KMS-11 (cell line): ENCODE measurements at regions not wholly inside any gene's neighbourhood (a gene's known extent, or its start where the extent isn't known, plus 50 kb on each side); places are given as distances from the start of the nearest gene placed in this dataset.

ENCODE experiments used
- H2AFZ ChIP-seq: fragments of 200-600 bp; sonication (generic); 2 replicates; pipeline ENCODE4 v1.6.1; 2016; ENCODE audit warnings: antibody characterized with exemption, mixed run types, low read depth
- H3K27ac ChIP-seq: fragments of 200-600 bp; sonication (generic); 2 replicates; pipeline ENCODE4 v1.6.1; 2016; ENCODE audit warnings: mild to moderate bottlenecking, mixed run types
- H3K27me3 ChIP-seq: fragments of 200-600 bp; sonication (generic); 2 replicates; pipeline ENCODE4 v1.6.1; 2017; ENCODE audit warnings: mild to moderate bottlenecking, low read depth, mixed run types, moderate library complexity; ENCODE audit not compliant: insufficient read depth
- H3K36me3 ChIP-seq: fragments of 200-600 bp; sonication (generic); 2 replicates; pipeline ENCODE4 v1.6.1; 2017; ENCODE audit warnings: mild to moderate bottlenecking, mixed run types; ENCODE audit not compliant: insufficient read depth
- H3K4me1 ChIP-seq: fragments of 200-600 bp; sonication (generic); 2 replicates; pipeline ENCODE4 v1.6.1; 2016; ENCODE audit warnings: mild to moderate bottlenecking, low read depth, mixed run types; ENCODE audit not compliant: poor library complexity, severe bottlenecking
- H3K4me2 ChIP-seq: fragments of 200-600 bp; sonication (generic); 2 replicates; pipeline ENCODE4 v1.7.0; 2016; ENCODE audit warnings: mild to moderate bottlenecking, mixed run types
- H3K4me3 ChIP-seq: fragments of 200-600 bp; sonication (generic); IDR thresholded peaks from 2 replicates; pipeline ENCODE4 v1.6.1; 2017; ENCODE audit warnings: low read depth, low read length, mixed read lengths; ENCODE audit not compliant: insufficient read depth
- H3K79me2 ChIP-seq: fragments of 200-600 bp; sonication (generic); 2 replicates; pipeline ENCODE4 v1.6.1; 2016; ENCODE audit warnings: low read depth, mixed run types; ENCODE audit not compliant: insufficient read depth
- H3K9ac ChIP-seq: fragments of 200-600 bp; sonication (generic); 2 replicates; pipeline ENCODE4 v1.6.1; 2016; ENCODE audit warnings: mild to moderate bottlenecking, mixed run types
- H4K20me1 ChIP-seq: fragments of 200-600 bp; sonication (generic); 2 replicates; pipeline ENCODE4 v1.6.1; 2016; ENCODE audit warnings: mild to moderate bottlenecking, mixed run types; ENCODE audit not compliant: insufficient read depth
- TF ChIP-seq, protein P1 (sequence below): fragments of 200-600 bp; sonication (generic); conservative IDR thresholded peaks from 2 replicates; pipeline ENCODE4 v1.6.1; 2017; ENCODE audit warnings: low read depth, mild to moderate bottlenecking, antibody characterized with exemption, low read length, moderate library complexity, mixed read lengths

DNA sequence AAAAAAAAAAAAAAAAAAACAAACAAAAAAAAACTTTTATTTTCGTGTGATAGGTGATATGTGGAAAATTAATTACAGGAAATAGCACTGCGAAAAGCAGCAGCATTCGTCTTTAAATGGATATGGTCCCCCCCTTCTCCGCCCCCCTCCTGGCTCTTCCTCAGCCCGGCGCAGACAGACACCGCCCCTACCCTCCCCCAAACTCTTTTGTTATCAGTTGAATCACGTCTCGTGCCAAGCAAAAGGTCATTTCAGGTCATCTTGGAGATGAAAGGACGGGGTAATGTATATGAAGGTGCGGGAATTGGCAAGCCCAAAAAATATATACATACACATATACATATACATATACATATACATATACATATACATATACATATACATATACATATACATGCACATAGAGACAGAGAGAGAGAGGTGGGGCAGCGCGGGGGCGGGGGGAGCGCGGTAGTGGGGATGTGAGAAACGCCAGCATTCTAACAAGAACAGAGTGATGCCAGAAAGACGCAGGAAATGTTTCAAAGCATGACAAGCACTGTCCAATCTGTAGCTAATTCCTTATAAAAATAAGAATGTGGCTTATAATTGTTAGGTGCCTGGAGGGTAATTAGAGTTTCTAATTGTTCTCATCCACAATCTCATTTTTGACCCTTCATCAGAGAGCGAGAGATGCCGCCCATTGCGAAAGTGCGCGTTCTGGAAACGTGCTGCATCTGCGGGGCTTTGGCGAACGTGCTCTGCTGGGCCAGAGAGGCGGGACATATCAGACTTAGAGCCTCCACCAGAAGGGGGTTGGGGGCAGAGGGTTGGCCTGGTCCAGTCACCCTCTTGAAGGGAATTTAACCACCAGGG, 214.5 kb upstream of the UBASH3B start:
- no peak overlapping the region for H3K4me3 ChIP-seq
- H3K4me2 ChIP-seq: no peak overlapping the region
- TF ChIP-seq, protein P1, sequence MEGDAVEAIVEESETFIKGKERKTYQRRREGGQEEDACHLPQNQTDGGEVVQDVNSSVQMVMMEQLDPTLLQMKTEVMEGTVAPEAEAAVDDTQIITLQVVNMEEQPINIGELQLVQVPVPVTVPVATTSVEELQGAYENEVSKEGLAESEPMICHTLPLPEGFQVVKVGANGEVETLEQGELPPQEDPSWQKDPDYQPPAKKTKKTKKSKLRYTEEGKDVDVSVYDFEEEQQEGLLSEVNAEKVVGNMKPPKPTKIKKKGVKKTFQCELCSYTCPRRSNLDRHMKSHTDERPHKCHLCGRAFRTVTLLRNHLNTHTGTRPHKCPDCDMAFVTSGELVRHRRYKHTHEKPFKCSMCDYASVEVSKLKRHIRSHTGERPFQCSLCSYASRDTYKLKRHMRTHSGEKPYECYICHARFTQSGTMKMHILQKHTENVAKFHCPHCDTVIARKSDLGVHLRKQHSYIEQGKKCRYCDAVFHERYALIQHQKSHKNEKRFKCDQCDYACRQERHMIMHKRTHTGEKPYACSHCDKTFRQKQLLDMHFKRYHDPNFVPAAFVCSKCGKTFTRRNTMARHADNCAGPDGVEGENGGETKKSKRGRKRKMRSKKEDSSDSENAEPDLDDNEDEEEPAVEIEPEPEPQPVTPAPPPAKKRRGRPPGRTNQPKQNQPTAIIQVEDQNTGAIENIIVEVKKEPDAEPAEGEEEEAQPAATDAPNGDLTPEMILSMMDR: no peak

DNA sequence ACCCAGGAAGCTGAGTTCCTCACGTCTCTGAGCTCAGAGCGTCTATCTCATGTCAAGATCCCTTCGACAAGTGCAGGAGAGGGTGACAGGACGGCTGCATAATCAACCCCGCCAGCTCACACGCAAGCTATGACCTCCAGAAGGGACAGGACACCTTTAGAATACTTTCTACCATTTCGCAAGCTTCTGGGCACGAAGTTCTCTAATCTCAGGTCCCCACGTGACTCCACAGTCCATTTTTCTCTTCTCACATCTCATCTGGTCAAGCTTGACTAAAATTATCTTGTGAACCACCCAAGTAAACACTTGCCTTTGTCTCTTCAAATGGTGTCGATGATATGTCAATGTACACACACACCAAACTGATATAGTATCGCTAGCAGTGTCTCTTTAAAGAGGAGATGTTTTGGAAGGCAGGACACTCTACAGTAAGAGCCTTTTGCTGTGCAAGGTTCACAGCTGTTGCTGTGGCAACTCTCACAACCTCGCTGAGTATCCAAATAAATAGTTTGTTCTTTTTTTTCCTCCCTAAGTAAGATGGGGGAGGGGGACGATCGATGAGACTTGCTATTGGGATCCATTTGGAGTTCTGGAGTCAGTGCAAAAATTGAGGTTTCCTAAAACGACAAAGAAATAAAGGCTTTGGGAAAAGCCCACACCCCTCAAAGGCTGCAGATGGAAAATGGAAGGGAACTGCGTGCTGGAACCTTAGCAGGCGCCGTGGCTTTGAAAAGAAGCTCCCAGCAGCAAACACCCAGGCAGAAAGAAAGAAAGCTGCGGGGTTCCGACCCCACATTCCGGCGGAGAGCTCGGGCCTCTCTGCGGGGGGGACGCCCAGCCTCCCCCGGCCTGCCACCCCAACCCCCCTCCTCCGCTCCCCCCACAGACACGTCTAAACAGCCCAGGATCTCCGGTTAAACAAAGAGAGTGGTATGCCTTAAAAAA, 215.4 kb upstream of the UBASH3B start:
- Histone ChIP-seq H3K27ac (no peak overlapping the region), H3K27me3 (no peaks in the 10 kb centered on the region), H3K36me3 (no peaks in the 10 kb centered on the region), H3K4me3 (no peak overlapping the region), H3K79me2 (no peaks in the 10 kb centered on the region), H3K4me2 (no peak overlapping the region), H4K20me1 (no peaks in the 10 kb centered on the region), H3K4me1 (no peaks in the 10 kb centered on the region), H3K9ac (no peak overlapping the region), H2AFZ (no peak overlapping the region)
- TF ChIP-seq, protein P1: no peak

More for the DNA sequence above, 214.5 kb upstream of the UBASH3B start:
- H3K79me2 ChIP-seq: no peaks in the 10 kb centered on the region
- no peak overlapping the region for H3K9ac ChIP-seq
- H3K27ac ChIP-seq: no peak overlapping the region
- no peak overlapping the region for H2AFZ ChIP-seq
- H3K27me3 ChIP-seq: no peaks in the 10 kb centered on the region
- no peaks in the 10 kb centered on the region for H3K36me3 ChIP-seq
- H3K4me1 ChIP-seq: no peaks in the 10 kb centered on the region
- H4K20me1 ChIP-seq: no peaks in the 10 kb centered on the region

- no peaks in the 10 kb centered on the region for H3K27me3 ChIP-seq
- no peak overlapping the region for H3K4me2 ChIP-seq
- no peaks in the 10 kb centered on the region for H3K36me3 ChIP-seq
- H4K20me1 ChIP-seq: no peaks in the 10 kb centered on the region
- H3K4me3 ChIP-seq: no peak overlapping the region
- H3K79me2 ChIP-seq: no peaks in the 10 kb centered on the region
- H2AFZ ChIP-seq: no peak overlapping the region
- H3K9ac ChIP-seq: no peak overlapping the region
- no peak overlapping the region for H3K27ac ChIP-seq
- H3K4me1 ChIP-seq: no peaks in the 10 kb centered on the region
- TF ChIP-seq, protein P1: no peak
These were observed 219.3 kb upstream of the UBASH3B start for GRCh38 chr11:122436188-122436555.

- Histone ChIP-seq H4K20me1 (no peaks in the 10 kb centered on the region), H3K79me2 (no peaks in the 10 kb centered on the region), H3K27me3 (no peaks in the 10 kb centered on the region), H3K36me3 (no peaks in the 10 kb centered on the region), H3K4me2 (no peak overlapping the region), H3K4me3 (no peak overlapping the region), H2AFZ (no peak overlapping the region), H3K9ac (no peak overlapping the region), H3K4me1 (no peaks in the 10 kb centered on the region), H3K27ac (no peak overlapping the region)
- TF ChIP-seq, protein P1: no peak
These were observed 219.9 kb upstream of the UBASH3B start for GRCh38 chr11:122435540-122436187.
